Osteoblast (primary cell): ENCODE measurements at regions not wholly inside any gene's neighbourhood (a gene's known extent, or its start where the extent isn't known, plus 50 kb on each side); places are given as distances from the start of the nearest gene placed in this dataset.

Experiments used
- DNase-seq: peaks from one replicate; pipeline ENCODE4 v3.0.0; 2011; ENCODE audit warnings: low spot score, mixed read lengths; ENCODE audit not compliant: insufficient read length; ENCODE audit errors: missing footprints
- H2AFZ ChIP-seq: 2 replicates; pipeline ENCODE4 v1.6.0; 2011; ENCODE audit warnings: mild to moderate bottlenecking, low read length
- H3K27ac ChIP-seq: 2 replicates; pipeline ENCODE4 v1.5.1; 2011; ENCODE audit warnings: mild to moderate bottlenecking, low read depth, low read length, moderate library complexity
- H3K27me3 ChIP-seq: 2 replicates; pipeline ENCODE4 v1.6.0; 2012; ENCODE audit warnings: mild to moderate bottlenecking, control low read depth, inconsistent platforms, low read length, moderate library complexity; ENCODE audit not compliant: insufficient read depth
- H3K36me3 ChIP-seq: 2 replicates; pipeline ENCODE4 v1.5.1; 2011; ENCODE audit warnings: mild to moderate bottlenecking, low read length, control low read depth, moderate library complexity; ENCODE audit not compliant: insufficient read depth
- H3K4me1 ChIP-seq: 2 replicates; pipeline ENCODE4 v1.5.1; 2011; ENCODE audit warnings: mild to moderate bottlenecking, low read length, control low read depth, moderate library complexity; ENCODE audit not compliant: insufficient read depth
- H3K4me2 ChIP-seq: 2 replicates; pipeline ENCODE4 v1.6.0; 2011; ENCODE audit warnings: mild to moderate bottlenecking, low read length; ENCODE audit not compliant: insufficient read depth
- H3K4me3 ChIP-seq: fragments of 200-600 bp; sonication (generic); 3 replicates; pipeline ENCODE4 v1.5.1; 2012; ENCODE audit warnings: mild to moderate bottlenecking, low read length, inconsistent platforms; ENCODE audit not compliant: insufficient read depth
- H3K79me2 ChIP-seq: 2 replicates; pipeline ENCODE4 v1.6.0; 2012; ENCODE audit warnings: mild to moderate bottlenecking, low read length, control low read depth, inconsistent platforms; ENCODE audit not compliant: insufficient read depth
- H3K9me3 ChIP-seq: 2 replicates; pipeline ENCODE4 v1.5.1; 2011; ENCODE audit warnings: low read depth, low read length, control low read depth
- H4K20me1 ChIP-seq: 2 replicates; pipeline ENCODE4 v1.6.0; 2012; ENCODE audit warnings: mild to moderate bottlenecking, low read length, control low read depth; ENCODE audit not compliant: insufficient read depth
- TF ChIP-seq, protein P1 (sequence below): IDR thresholded peaks from 2 replicates; pipeline ENCODE4 v1.5.1; 2011; ENCODE audit warnings: mild to moderate bottlenecking, low read depth, low read length, moderate library complexity; ENCODE audit errors: extremely low read depth

DNA sequence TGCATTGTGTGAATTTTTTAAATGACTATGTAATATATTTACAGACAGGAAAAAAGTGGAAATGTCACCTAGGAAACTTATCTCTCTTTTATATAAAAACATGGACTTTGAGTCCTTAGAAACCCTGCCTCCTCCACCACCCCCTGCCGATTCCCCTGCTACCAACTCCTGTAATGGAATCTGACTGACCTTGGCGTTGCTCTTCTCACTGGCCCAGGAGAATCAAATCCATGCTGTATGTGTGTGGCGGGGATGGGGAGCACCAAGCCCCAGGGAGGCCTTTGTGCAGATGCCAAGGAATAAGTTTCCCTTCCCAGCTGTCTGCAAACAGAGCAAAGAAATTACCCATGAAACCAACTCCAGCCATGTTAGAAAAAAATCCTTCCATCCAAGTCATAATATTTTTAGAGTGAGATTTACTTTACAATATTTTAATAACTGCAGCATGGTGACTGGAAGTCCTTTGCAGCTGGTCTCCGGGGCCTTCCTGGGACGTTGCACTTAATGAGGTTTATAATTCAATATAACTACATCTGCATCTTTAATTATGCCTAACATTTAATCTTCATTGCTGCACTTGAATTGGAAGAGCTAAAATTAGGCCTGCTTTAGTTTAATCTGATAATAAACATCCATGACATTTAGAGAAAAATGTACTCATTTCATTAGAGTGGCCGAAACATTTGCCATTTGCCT lies 111.4 kb upstream of the CACUL1 start:
- TF ChIP-seq, protein P1, sequence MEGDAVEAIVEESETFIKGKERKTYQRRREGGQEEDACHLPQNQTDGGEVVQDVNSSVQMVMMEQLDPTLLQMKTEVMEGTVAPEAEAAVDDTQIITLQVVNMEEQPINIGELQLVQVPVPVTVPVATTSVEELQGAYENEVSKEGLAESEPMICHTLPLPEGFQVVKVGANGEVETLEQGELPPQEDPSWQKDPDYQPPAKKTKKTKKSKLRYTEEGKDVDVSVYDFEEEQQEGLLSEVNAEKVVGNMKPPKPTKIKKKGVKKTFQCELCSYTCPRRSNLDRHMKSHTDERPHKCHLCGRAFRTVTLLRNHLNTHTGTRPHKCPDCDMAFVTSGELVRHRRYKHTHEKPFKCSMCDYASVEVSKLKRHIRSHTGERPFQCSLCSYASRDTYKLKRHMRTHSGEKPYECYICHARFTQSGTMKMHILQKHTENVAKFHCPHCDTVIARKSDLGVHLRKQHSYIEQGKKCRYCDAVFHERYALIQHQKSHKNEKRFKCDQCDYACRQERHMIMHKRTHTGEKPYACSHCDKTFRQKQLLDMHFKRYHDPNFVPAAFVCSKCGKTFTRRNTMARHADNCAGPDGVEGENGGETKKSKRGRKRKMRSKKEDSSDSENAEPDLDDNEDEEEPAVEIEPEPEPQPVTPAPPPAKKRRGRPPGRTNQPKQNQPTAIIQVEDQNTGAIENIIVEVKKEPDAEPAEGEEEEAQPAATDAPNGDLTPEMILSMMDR, result no peak
- no peaks in the 10 kb centered on the region for H3K9me3 ChIP-seq
- H3K4me2 ChIP-seq, result no peak overlapping the region
- H3K27ac ChIP-seq, result no peak overlapping the region
- no peak overlapping the region for H2AFZ ChIP-seq
- H4K20me1 ChIP-seq, result no peaks in the 10 kb centered on the region
- no peaks in the 10 kb centered on the region for H3K36me3 ChIP-seq
- peaks cover 9% of the 10 kb centered on the region for H3K27me3 ChIP-seq
- no peak for DNase-seq
- H3K4me1 ChIP-seq, result peaks cover 4% of the 10 kb centered on the region
- H3K79me2 ChIP-seq, result no peaks in the 10 kb centered on the region
- H3K4me3 ChIP-seq, result no peak overlapping the region

DNA sequence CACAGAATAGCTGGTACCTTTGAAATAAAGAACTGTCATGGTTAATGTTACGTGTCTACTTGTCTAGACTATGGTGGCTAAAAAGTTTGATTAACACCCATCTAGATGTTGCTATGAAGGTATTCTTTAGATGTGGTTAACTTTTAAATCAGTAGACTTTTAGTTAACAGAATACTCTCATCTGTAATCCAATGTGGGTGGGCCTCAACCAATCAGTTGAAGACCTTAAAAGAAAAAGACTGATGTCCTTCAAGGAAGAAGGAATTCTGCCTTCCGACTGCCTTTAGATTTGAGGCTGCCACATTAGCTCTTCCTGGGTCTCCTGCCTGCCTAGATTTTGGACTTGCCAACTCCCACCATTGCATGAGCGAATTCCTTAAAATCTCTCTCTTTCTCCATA lies 113.0 kb upstream of the CACUL1 start:
- Histone ChIP-seq H2AFZ (no peak overlapping the region), H3K27ac (no peak overlapping the region), H3K27me3 (peaks cover 9% of the 10 kb centered on the region), H3K4me1 (peaks cover 4% of the 10 kb centered on the region), H3K4me3 (no peak overlapping the region), H3K36me3 (no peaks in the 10 kb centered on the region), H3K79me2 (no peaks in the 10 kb centered on the region), H3K4me2 (no peak overlapping the region), H3K9me3 (no peaks in the 10 kb centered on the region), H4K20me1 (no peaks in the 10 kb centered on the region)
- TF ChIP-seq, protein P1, result no peak
- no peak for DNase-seq

DNA sequence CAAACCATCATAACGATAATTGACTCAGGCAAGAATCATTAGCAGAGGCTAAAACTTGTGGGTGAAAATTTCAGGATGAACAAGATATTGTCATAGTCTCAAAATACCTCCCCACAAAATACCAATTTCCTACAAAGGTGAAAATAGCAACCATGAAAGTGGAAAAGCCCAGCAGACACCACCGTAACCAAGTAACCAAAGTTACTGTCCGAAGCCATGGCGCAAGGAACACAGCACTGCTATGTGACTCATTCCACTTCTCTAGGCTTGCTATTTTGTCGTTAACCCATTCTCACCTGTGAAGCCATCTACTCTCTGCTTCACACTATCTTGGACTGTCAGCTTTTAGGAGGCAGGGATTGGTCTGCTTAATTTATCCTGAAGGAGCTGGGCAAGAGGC lies 113.8 kb upstream of the CACUL1 start:
- Histone ChIP-seq H3K4me2 (no peak overlapping the region), H2AFZ (no peak overlapping the region), H3K9me3 (no peaks in the 10 kb centered on the region), H3K27ac (no peak overlapping the region), H3K36me3 (no peaks in the 10 kb centered on the region), H3K4me3 (no peak overlapping the region), H3K27me3 (peaks cover 9% of the 10 kb centered on the region), H3K4me1 (peaks cover 8% of the 10 kb centered on the region), H3K79me2 (no peaks in the 10 kb centered on the region), H4K20me1 (no peaks in the 10 kb centered on the region)
- DNase-seq, result no peak
- TF ChIP-seq, protein P1, result no peak

DNA sequence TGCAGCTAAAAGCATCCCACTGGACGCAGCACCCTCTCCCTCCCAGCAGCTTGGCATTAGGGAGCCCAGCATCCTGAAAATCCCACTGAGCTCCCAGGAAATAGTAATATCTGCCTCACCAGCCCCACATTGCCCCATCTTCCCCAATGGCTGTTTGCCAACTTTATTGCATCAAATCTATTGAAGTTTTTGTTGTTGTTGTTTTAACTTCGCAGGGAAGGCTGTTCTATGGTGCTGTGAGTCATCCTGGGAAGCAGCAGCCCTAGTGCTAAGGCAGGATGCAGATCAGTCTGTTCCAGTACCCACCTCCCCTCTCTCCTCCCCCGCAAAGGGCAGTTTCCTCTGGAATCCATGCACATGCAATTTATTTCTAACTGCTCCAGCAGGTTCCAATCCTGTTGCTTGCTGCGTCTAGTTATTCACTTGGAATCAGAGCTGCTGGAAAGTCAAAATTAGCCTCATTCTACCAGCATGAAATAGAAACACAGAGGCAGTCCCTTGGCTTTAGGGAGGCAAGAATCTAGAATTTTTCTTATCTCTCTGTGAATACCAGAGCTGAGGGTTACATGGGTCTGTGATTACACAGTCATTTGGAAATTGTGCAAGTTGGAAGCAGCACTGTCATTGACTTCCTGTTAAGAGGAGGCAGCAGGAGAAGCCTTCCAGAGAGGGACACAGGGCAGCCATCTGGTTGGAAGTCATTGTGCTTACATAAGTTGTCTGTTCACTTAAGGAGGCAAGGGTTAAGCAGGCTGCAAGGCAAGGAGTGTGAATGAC lies 115.9 kb upstream of the CACUL1 start:
- Histone ChIP-seq H4K20me1 (no peaks in the 10 kb centered on the region), H2AFZ (no peak overlapping the region), H3K4me1 (peaks cover 11% of the 10 kb centered on the region), H3K9me3 (no peaks in the 10 kb centered on the region), H3K36me3 (no peaks in the 10 kb centered on the region), H3K27me3 (peaks cover 9% of the 10 kb centered on the region), H3K4me3 (no peak overlapping the region), H3K4me2 (peak overlapping the region; percentile 12), H3K27ac (no peak overlapping the region), H3K79me2 (no peaks in the 10 kb centered on the region)
- TF ChIP-seq, protein P1, result no peak
- no peak for DNase-seq
